SKM-1 treated with dmso at 0.1 percent for 144 hours (cell line): ENCODE measurements at regions not wholly inside any gene's neighbourhood (a gene's known extent, or its start where the extent isn't known, plus 50 kb on each side); places are given as distances from the start of the nearest gene placed in this dataset.
"Not testable (repeated sequence)": the region's sequence is repeated elsewhere in the genome, so short reads cannot be mapped to it uniquely, and the experiment has no call there.

Source experiments
- DNase-seq: peaks from one replicate; lab custom pipeline; 2025; ENCODE audit not compliant: unreplicated experiment; lab: John Stamatoyannopoulos, UW

DNA sequence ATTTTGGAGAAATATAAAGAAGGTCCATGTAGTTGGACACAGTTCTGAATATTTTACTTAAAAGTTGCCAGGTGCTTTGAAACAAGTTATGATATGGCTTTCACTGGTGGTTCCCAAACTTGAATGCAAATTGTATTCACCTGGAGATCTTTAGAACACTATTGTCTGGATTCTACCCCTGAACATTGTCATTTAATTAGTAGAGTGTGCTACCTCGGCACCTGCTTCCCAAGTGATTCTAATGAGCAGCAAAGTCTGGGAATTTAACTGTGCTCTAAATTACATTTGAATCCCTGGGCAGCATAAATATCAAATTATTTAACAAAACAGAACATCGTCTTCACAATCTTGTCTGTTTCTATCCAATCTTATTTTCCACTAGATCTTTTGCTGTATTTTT is 2483.3 kb downstream of the PCDH9 start:
- DNase-seq, result no peak

DNA sequence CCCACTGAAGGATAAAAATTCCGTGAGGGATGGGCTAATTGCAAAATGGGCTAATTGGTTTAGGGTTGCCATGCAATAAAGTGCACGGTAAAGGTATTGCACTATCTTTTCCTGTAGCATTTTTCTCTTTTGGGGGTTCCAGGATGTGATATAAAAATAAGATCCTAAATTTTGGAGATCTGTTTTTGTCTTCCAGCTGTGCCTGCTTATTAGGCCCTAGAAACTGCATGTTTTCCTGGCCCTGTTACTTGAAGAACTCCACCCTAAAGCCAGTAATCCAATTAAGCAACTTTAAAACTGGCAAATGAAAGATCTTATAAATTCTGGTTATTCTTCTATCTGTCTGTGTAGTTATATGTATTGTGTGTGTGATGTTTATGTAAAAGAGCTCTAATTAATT is 2489.6 kb downstream of the PCDH9 start:
- DNase-seq, result no peak

DNA sequence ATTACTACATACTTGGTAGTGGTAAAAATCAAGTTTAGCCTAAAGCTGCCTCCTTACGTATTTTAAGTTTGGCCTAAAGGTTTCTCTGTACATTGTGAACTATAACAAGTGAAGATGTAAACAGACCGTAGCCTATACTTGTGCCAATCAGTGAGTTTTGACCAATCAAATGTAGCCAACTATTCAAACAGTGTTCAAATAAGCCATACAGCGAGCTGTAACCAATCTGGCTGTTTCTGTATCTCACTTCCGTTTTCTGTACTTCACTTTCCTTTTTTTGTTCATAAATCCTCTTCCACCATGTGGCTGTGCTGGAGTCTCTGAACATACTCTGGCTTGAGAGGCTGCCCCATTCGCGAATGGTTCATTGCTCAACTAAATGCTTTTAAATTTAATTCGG is 2504.6 kb downstream of the PCDH9 start:
- no peak for DNase-seq

DNA sequence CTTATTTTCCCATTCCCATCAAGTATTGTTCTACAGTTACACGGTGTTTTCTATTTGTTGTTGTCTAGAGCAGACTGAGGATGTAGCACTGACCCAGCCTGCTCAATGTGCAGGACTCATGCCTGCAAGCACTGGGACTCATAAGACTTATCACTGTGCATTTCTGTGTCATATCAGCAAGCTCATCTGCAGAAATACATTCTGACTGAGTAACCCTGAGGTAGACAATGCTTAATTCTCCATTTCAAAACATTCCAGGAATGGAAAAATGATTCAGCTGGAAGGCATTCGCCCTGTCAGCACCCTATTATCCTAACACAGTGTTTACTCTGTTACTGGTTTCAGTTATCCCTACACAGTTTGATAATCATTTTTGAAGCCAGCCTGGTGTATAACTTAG is 2506.4 kb downstream of the PCDH9 start:
- no peak for DNase-seq

DNA sequence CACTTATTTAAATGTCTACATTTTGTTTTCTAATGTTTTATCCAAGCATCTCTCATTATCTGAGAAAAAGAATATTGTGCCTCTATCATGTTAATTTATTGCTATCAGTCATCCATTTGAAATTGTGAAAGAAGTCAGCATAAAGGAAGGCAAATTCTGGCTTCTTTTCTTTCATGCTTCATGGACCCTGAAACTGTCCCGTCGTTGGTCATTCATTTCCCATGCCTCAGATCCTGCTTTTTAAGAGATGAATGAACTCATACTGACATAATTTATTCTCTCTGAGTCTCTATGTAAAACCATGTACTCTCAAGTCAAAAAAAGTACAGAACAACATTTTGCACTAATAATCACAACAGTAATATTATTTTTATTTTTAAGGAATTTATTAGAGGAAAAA is 2512.0 kb downstream of the PCDH9 start:
- no peak for DNase-seq

DNA sequence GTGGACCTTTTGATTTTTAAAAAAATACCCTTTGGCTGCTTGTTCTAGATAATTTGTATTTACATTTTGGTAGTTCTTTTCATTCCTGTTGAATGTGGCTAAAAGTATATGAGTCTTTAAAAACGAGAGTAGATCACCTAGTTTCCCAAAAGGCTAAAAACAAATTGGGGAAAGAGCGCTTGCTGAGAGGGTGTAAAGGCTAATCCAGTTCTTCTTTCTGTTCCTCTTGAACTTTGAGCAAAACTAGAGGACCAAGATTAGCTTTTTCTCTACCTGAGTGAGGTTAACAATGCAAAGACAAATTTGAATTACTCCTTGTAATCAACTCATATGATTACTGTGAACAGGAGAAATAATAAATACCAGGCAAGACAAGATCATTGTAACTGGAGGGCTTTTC is 2513.2 kb downstream of the PCDH9 start:
- DNase-seq, result no peak

DNA sequence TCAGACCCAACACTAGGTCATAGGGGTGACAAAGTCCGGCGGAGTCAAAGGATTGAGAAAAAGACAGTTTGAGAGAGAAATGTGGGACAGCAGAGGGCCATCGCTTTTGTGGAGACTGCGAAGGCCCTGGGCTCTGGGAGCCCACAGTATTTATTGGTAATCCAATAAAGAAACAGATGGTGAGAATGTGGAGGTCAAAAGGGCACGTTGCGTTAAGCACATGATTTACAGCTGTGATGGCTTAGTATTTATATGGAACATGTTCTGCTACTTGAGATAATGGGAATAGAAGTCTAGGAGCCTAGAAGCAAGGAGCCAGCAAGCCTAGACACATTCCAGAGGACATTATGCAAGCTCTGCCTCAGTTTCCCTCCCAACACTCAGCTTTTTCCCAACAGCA is 2521.1 kb downstream of the PCDH9 start:
- DNase-seq, result no peak

DNA sequence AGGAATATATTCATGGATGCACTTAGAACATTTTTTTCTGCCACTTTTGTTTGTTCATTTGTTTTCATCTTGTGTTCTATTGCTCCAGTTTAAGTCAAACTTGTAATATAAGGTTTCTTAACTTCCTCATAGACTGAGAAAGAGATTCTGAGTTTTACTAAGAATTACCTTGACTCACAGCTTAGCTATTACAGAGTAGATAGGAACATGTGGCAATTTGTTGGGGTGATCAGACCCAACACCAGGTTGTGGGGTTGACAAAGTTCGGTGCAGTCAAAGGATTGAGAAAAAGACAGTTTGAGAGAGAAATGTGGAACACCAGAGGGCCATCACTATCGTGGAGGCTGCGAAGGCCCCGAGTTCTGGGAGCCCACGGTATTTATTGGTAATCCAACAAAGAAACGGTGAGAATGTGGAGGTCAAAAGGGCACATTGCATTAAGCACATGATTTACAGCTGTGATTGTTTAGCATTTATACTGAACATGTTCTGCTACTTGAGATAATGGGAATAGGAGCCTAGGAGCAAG is 2526.0 kb downstream of the PCDH9 start:
- DNase-seq, result no peak

DNA sequence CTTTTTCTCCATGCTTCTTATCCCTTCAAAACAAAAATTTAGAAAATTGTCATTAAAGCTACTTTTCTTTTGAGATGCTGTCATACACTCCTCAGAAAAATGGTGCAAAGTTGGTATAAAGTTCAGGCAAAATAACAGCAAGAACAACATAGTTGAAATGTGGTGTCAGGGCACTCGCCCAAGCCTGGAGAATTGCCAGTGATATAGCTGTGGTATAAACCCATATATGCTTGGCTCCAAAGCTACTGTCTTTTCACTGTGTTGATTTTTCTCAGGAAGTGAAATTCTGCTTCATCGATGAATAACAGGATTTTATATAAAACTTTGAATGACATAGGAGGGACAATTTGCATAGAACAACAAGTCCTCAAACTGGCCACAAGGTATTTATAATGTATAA is 2532.9 kb downstream of the PCDH9 start:
- DNase-seq, result no peak

DNA sequence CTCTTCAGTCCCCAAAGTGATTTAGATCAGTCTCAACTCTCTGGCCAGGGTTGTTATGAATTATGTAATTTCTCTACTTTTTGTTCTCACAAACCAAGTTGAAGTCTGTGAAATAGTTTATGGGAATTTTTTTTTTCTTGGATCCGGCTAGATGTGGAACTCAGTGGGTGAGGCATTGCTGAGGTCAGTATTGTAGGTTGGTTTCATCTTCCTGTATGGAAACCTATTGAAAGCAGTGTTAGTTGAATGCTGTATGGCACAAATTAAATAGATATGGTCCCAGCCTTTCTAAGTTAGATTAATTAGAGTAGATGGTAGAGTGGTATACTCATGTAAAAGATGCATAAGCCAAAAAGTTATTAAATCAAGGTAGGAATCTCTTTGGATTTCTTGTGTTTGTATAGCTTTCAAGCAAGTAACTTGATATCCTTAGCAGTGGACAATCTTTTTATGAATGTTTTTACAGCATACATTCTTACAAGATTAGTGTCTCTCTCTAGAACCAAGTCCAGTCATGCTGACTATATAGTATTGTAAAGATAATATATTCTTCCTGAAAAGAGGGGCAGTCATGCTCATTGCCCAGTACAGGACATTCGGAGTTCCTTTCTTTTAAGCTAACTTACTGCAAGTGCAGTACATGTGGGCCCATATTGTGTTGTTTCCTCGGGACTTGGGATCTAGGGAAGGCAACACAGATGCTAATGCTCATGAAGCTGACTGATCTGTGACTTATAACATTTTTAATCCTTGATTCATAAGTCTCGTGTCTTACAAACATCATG is 2541.1 kb downstream of the PCDH9 start:
- no peak for DNase-seq

DNA sequence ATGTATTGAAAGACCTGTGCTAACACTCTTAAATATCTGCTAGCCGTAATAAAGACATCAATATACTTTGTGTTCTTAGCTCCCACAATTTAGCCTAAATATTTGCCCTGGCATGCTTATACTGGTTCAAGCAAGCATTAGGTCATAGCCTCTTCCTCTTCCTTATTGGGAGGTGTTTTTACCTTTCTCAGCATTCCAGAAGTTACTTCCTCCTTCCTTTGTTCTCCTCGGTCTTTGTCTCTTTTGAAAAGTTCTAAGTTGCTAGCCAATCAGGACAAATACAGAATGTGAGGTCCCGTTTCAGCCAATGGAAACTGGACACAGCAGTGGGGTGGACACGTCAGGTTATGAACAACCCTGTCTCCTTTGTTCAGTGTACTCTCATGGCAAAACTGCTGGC is 2543.6 kb downstream of the PCDH9 start:
- DNase-seq, result not testable (repeated sequence)

DNA sequence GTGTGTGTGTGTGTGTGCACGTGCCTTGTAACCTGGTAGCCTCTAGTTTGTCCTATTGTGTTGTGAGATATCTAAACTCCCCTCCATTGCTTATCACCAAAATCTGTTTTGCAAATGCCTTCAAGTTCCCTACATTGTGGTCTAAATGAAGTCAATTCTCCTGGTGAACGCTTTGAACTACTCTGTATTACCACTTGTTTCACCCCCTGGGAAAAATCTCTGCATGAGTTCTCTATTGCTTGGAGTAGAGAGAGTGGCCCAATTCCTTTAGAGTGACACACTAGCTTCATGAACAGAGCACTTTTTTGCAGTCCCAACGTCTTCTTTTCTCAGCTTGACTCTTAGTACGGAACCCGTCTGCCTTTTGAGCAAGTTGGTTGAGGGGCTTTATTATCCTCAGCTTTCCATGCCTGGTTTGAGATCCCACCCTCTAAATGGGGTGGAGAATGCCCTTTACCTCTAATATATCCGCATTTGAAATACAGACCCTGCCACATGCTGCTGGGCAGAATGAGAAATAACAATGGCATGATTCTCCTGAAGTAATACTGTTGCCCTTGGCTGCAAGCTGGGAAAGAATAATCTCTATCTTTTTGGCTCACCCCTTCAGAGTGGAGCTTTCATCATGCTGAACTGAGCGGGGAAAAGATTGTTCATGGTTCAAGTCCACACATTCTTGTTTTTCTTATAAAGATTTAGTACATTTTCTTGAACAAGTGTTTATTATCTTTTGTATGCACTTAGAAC is 2545.3 kb downstream of the PCDH9 start:
- DNase-seq, result no peak

DNA sequence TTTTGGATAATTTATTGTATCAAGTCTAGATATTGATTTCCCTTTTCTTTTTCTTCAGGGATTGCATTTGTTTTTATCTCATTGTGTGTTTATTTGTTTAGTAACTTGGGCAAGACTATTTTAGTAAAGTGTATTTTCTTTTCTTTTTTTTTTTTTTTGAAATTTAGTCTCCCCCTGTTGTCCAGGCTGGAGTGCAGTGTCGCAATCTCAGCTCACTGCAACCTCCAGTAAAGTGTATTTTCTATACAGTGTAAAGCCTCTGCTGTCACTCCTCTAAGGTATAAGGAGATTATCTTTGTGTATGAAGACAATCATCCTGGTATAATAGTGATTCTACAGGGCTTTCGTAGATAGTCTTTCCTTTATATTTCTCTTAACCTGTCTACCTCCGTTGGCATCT is 2546.0 kb downstream of the PCDH9 start:
- DNase-seq, result no peak

DNA sequence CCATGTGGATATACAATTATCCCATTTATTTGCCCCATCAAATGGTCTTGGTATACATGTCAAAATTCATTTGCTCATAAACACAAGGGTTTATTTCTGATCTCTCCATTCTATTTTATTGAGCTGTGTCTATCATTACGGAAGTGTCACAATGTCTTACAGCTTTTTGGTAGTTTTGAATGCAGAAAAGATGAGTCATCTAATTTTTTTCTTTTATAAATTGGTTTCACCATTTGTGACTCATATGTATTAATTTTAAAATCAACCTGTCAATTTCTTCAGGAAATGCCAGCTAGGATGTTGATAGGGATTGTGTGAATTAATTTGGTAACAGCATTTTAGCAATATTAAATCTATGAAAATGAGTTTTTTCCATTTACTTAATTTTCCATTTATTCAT is 2549.4 kb downstream of the PCDH9 start:
- no peak for DNase-seq

DNA sequence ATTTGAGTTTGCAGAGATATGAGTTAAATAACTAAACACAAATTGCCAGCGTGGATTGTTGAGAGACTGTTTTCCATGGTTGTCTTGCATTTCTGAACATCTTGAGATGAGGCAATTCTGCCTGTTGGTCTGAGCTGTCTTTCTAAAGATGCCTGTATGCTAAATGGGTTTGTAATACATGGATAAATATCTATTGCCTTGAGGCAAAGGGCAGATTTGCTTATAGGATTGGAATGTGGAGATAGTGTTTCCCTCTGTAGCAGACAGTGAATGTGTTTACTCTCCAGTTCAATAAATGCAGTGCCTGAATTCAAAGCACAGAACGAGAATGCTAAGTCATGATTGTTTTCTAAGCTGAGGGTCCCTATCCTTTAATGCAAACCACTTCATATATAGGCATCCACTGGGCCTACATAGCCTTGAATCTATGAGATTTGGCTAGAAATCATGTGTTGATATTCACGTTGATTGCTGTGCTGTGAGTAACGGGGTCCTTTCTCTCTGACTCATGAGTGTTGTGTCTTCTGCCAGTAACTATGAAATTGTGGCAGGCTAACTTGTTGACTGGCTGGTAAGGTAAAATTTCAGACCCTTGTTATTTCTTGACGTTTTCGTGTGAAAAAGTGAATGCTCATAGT is 2554.8 kb downstream of the PCDH9 start:
- DNase-seq, result no peak

DNA sequence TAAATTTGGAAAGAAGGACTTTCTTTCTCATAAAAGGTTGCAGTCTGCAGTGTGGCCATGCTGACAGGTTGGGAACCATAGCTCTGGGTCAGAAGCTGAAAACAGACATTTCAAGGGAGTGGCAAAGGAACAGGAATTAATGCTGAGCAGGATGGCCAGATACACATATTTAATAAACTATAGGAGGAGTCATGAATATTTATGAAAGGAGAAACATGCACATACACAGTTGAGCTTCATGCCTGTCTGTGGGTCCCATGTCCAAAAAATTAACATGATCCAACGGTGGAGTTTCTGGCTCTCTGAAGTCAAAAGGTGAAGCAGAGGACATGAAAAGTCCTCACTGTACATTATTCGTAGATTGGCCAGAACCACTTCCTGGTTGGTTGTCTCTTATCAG is 2556.0 kb downstream of the PCDH9 start:
- DNase-seq, result no peak

DNA sequence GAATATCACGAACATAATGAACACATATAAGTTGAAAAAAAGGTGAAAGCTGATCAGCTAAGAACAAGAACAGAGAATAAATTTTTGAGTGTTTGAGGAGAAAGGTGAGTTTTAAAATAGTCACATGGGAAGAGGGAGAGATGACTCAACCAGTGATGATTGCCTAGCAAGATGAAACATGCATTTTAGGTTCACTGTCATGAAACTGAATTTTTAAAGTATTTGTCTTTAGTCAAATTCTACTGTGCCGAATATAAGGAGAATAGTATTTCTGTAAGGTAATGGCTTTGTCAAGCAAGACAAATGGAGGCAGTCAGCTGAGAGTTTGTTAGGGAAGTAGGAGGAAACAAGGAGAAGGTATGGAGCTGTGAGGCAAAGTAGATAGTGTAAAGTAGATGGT is 2557.4 kb downstream of the PCDH9 start:
- DNase-seq, result no peak

DNA sequence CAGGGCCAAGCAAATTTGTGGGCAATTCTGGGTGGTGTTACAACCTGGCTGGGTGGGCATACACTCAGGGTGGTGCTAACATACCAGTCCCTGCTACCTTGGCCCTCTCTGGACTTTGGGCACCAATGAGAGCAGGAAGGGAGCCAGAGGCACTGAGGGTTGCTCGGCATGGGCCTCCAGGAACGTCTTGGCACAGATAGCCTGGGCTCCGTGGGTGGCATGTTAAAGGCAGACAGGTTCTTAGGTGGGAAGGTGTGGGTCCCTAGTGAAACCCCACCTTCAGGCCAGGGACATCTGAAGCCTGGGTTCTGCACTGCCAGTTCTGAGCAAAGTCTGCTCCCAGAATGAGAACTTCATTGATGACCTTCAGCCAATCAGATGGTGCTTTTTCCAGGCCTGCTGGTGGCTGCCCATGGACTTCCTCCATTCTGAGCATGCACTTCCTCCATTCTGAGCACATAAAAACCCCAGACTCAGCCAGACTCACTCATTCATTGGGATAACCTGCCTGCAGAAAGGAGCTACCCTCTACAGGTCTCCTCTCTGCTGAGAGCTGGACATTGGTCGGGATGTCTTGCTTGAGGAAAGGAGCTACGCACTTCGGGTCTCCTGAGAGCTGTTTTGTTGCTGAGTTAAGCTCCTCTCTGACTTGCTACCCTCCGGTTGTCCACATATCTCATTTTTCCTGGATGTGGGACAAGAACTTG is 2567.1 kb downstream of the PCDH9 start:
- no peak for DNase-seq

DNA sequence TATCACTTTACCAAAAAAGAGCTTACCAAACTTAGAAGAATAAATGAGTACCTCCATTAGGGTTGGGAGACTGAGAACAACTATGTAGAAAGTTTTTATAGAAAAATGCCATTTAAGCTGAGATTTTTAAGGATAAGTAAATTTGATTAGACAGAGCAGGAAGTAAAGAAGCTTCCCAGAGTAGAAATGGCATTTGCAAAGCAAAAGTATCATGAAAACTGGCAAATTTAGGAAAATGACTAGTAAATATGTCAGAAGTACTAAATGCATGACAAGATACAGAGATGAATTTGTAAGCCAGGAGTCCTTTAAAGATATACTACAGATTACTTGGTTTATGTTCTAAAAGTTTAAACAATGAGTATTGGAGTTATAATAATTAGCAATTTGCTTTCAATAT is 2581.8 kb downstream of the PCDH9 start:
- DNase-seq, result no peak

DNA sequence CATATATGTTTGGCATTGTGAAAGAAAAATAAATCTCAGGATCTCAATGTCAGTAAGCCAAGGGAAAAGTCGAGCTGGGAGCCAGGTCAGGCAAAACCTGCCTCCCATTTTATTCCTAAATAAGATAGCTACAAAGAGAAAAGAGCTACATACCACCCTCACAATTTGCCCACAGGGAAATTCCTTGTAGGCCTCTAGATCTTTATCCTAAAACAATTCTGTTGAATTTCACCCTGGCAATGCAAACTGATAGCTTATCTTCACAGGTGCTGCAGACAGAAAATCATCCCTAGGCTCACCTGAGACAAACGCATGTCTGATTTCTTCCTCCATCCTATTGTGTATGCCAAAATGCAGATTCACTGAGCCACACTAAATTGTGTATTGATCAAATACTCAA is 2587.1 kb downstream of the PCDH9 start:
- no peak for DNase-seq

DNA sequence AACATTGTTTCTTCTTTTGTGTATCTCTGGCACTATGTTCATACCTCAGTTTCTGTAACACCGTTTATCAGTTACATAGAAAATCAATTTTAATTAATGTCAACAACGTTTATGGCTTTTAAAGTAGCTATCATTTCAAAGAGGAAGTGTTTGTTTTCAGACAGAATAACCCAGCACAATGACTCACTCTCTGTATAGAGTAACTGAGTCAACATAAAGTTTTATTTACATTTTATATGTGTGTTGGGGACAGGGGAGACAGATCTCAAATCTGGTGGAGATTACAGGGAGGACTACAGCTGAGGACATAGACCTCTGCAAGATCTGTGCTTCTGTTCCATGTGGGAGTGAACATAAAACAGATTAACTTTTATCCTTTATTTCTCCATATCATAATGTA is 2590.1 kb downstream of the PCDH9 start:
- no peak for DNase-seq
